GM12875 (cell line): ENCODE measurements at regions not wholly inside any gene's neighbourhood (a gene's known extent, or its start where the extent isn't known, plus 50 kb on each side); places are given as distances from the start of the nearest gene placed in this dataset.

Source experiments
- H3K4me3 ChIP-seq: one replicate; pipeline ENCODE4 v1.5.1; 2011; ENCODE audit warnings: low read depth, low read length, control low read depth
- TF ChIP-seq, protein P1 (sequence below): IDR thresholded peaks from 2 replicates; pipeline ENCODE4 v1.5.1; 2011; ENCODE audit warnings: low read depth, mild to moderate bottlenecking, control low read depth, inconsistent platforms, low read length, moderate library complexity, borderline replicate concordance; ENCODE audit not compliant: insufficient read depth

DNA sequence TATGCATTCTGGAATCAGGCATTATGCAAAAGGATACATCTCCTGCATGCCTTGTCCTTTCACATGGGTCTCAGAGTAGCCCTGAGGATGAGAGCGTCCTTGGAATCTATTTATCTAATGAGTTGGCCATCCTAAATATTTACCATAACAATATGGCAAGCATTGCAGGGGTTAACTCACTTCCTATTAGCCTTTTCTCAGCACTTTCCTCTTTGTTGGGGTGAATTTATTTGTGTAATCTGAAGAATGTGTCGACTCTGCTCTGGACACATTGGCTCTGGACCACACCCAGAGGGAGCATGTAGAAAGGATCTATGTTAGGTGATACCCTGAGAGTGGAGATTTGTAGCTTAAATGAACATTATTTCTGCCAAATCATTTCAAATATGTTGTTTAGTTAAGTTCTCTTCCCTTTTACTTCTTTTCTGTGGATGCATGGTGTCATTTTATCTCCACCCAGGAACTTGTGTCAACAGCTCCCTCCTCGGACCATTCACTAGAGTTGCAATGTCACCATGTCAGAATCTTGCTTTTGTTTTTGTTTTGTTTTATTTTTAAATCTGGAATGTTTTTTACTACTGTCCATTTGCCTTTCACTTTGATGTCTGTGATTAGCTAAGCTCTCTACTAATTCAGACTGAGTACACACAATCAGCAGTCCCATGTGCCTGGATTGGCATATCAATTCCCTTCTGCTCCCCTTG is 757.0 kb upstream of the MMS22L start:
- no peak overlapping the region for H3K4me3 ChIP-seq
- TF ChIP-seq, protein P1, sequence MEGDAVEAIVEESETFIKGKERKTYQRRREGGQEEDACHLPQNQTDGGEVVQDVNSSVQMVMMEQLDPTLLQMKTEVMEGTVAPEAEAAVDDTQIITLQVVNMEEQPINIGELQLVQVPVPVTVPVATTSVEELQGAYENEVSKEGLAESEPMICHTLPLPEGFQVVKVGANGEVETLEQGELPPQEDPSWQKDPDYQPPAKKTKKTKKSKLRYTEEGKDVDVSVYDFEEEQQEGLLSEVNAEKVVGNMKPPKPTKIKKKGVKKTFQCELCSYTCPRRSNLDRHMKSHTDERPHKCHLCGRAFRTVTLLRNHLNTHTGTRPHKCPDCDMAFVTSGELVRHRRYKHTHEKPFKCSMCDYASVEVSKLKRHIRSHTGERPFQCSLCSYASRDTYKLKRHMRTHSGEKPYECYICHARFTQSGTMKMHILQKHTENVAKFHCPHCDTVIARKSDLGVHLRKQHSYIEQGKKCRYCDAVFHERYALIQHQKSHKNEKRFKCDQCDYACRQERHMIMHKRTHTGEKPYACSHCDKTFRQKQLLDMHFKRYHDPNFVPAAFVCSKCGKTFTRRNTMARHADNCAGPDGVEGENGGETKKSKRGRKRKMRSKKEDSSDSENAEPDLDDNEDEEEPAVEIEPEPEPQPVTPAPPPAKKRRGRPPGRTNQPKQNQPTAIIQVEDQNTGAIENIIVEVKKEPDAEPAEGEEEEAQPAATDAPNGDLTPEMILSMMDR: no peak

DNA sequence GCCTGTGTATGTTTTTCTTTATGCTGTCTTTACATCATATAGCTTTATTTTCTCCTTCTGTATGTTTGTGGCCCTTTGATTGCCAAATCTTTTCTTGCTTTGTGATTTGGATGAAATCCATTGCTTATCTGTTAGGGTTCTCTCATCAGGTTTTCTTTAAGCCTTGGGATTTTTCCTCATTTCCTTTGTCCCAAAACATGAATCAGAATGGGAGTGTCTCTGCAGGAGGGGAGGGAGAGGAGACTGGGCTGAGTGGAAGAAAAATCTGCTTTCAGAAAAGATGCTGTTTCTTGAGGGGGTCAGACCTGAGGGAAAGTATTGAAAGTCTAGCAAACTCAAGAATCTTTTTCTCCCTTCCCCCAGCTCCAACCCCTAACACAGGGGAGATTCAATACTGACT is 758.0 kb upstream of the MMS22L start:
- TF ChIP-seq, protein P1: no peak
- H3K4me3 ChIP-seq: no peak overlapping the region

DNA sequence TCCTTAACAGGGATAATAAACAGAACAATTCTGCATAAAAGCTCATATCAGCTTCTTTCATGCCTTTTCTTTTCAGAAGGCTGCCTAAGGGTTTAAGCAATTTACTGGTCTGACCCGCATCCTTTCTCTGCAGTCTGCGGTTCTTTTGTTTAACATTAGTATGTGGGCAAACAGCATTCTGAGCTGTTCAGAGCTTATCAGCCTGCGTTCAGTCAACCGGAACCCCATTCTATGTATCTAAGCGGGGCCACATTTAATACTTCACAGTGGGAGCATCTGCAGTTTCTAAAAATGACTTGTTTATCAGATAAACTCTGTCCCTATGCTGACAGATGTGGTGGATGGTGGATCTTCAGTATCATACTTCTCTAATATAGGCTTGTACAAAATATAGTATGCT is 758.9 kb upstream of the MMS22L start:
- TF ChIP-seq, protein P1: no peak
- no peak overlapping the region for H3K4me3 ChIP-seq

DNA sequence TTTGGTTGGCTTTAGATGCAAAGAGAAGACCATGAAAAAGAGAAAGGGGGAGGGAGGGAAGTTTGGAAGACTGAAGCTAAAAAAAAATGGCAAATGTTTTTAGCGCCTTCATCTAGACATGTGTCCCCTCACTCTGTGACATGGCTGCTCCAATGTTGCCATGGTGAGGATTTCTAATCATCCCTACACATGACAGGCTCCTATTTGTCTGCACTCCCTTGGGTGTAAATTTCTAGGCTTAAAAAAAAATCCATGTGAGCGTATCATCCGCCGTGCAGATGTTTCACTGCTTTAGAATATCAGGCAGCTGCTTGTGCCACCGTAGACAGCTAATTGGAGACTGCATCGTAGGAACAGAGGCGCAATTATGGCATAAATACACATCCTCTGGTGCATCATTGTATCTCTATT is 761.1 kb upstream of the MMS22L start:
- TF ChIP-seq, protein P1: no peak
- no peak overlapping the region for H3K4me3 ChIP-seq

DNA sequence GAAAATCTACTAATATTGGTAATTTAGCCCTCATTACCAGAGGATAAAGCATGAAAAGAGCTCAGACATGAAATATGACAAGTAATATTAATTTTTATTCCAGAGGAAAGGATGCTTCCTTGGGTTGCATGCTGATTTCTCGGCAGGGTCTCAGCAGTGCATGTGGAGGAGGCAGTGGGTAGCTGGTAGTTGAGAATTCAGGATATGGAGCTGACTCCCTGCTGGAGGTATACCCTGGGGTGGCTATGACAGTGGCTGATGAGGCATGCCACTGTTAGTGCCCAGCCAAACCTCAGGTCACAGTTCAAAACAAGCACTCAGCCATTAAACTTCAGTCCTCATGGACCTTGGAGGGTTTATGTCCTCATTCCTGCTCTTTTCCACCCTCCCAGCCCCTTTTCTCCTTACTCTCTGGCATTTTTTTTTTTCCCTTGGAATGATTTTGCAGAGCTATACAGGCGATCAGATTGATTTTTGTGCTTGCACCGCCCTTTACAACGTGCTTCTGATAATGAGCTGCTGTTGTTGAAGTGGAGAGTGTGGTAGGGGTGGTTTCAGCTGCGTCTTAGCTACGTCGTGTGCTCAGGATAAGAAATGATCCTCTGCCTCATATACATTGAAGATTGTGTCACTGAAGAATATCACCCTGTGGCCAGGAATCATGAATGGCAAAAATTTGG is 761.9 kb upstream of the MMS22L start:
- no peak overlapping the region for H3K4me3 ChIP-seq
- TF ChIP-seq, protein P1: no peak

DNA sequence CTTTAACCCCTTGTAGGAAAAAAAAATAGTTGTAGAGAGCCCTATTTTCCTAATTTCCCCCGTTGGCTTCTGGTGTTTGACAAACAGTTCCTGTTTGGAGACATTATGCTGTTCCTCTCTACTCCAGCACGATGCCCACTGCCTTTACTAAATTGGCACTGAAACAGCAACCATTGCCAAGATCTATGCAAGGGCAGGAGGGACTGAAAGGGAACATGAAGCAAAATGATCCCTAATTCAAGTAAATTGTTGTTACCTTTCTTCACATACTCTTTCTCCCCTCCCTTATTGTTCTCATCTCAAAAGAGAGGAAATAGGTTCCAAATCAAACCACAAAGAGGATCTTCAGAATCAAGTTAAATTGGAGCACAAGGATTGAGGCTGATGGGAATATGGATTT is 764.1 kb upstream of the MMS22L start:
- no peak overlapping the region for H3K4me3 ChIP-seq
- TF ChIP-seq, protein P1: no peak

DNA sequence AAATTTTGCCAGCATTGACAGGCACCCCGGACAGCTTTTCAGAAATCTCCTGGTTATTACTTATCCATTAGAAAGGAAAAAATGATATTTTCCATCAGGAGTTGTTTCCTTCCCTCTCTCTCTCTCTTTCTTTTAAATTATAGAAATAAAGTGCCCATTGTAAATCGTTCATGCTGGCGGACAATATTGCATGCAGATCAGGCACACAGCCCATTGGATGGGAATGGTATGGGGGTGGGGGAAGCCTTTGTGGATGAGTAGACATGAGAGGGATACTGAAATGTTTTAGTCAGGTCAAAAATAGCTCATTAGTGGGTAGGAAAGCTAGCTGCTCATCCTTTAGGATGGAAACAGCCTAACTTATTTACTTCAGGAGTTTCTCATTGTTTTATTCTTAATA is 764.9 kb upstream of the MMS22L start:
- TF ChIP-seq, protein P1: no peak
- no peak overlapping the region for H3K4me3 ChIP-seq
